Astrocyte of the spinal cord (primary cell): ENCODE measurements at regions not wholly inside any gene's neighbourhood (a gene's known extent, or its start where the extent isn't known, plus 50 kb on each side); places are given as distances from the start of the nearest gene placed in this dataset.
"Not testable (repeated sequence)": the region's sequence is repeated elsewhere in the genome, so short reads cannot be mapped to it uniquely, and the experiment has no call there.

Experiments
- DNase-seq: peaks from one replicate; pipeline ENCODE4 v3.0.0; 2011; ENCODE audit warnings: low read depth, low spot score
- H3K4me3 ChIP-seq: 2 replicates; pipeline ENCODE4 v1.5.1; 2011; ENCODE audit warnings: low read depth, mild to moderate bottlenecking, low read length, moderate library complexity
- CTCF ChIP-seq: IDR thresholded peaks from 2 replicates; pipeline ENCODE4 v1.5.1; 2012; ENCODE audit warnings: low read depth, mild to moderate bottlenecking, low read length, inconsistent platforms
- in situ Hi-C: cut with HindIII; loops from 2 replicates; pipeline ENCODE4 v1.10.0; 2017; ENCODE audit warnings: low sequenced_read_pairs

DNA sequence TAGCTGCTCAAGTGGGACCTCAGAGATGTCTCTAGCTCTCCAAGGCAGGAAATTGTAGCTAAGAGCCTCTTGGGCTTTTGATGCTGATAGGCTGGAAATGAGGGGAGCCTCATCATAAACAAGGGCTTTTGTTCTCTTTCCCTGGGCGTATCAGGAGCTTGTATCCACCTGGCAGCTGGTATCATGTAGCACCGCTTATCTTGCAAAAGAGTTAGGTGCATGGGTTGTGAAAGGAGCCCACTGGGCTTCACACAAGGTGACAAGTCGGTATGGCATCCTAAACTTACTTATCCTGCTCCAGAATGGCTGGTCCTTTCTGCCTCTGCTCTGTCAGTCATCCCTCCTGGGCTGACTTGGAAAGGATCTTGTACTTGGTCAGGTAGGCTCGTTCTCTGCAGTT is 565.8 kb downstream of the GRXCR1 start:
- TF ChIP-seq CTCF: no peak
- in situ Hi-C loops: no loop called here
- H3K4me3 ChIP-seq: no peak overlapping the region
- no peak for DNase-seq

DNA sequence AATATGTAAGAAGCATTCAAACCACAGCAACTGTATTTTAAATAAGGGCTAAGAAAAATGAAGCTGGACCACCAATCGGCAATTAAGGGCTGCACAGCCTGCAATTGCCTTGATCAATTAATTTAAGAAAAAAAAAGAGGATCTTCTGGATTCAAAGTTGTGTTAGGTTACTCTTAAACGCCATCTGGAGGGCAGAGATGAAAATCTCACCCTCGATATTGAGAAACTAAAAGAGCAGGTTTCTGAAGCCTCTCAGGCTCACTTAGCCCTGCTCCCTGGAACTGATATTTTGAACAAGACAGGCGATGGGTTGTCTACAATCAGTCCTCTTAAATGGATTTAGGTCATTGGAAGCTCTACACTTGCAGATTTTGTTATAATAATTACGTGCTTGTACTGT is 579.4 kb downstream of the GRXCR1 start:
- no peak for DNase-seq
- H3K4me3 ChIP-seq: no peak overlapping the region
- no peak for TF ChIP-seq CTCF
- in situ Hi-C loops: no loop called here

DNA sequence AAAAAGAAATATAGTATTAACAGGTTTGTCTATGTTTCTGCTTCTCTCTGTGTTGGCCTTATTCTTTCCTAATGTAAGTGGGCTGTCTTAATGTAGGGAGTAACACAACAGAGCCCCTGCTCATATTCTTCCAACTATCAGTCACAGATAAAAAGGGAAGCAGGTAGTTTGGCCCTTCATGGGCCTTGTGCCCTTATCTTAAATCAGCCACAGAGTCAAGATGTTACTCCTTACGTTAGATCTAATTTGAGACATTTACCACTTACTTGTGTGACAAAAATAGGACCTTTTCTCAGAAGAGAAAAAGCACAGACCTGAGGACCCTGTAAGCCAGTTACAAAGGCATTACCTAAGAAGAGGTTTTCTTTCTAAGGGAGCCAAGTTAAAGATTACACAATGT is 589.0 kb downstream of the GRXCR1 start:
- TF ChIP-seq CTCF: no peak
- in situ Hi-C loops: no loop called here
- no peak overlapping the region for H3K4me3 ChIP-seq

GRCh38 chr4:43485196-43485595 is 592.7 kb downstream of the GRXCR1 start:
- no peak for TF ChIP-seq CTCF
- in situ Hi-C loops: no loop called here
- no peak for DNase-seq
- H3K4me3 ChIP-seq: no peak overlapping the region

More for the DNA sequence above, 589.0 kb downstream of the GRXCR1 start:
- DNase-seq: no peak

GRCh38 chr4:43496188-43496587 is 603.7 kb downstream of the GRXCR1 start:
- TF ChIP-seq CTCF: no peak

GRCh38 chr4:43496602-43497001 is 604.1 kb downstream of the GRXCR1 start:
- no peak overlapping the region for H3K4me3 ChIP-seq
- no peak for DNase-seq
- no peak for TF ChIP-seq CTCF
- in situ Hi-C loops: no loop called here

More at GRCh38 chr4:43496188-43496587, 603.7 kb downstream of the GRXCR1 start:
- H3K4me3 ChIP-seq: no peak overlapping the region
- peak; percentile 5 for DNase-seq
- in situ Hi-C loops: no loop called here

DNA sequence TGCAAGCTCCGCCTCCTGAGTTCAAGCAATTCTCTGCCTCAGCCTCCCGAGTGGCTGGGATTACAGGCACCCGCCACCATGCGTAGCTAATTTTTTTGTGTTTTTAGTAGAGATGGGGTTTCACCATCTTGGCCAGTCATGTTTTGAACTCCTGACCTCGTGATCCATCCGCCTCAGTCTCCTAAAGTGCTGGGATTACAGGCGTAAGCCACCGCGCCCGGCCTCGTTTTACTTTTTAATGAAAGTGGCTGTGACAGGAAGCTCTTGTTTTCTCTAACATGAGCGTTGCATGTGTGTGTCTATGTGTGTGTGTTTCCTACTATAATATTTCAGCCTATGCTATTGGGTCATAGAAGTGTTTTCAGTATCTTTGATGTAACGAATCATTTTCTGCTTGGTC is 613.3 kb downstream of the GRXCR1 start:
- H3K4me3 ChIP-seq, in situ Hi-C loops, DNase-seq: not testable (repeated sequence)
